Activated CD8-positive, alpha-beta memory T cell treated with anti-CD3 and anti-CD28 coated beads, Interleukin-2, amount 50 U/mL, for 24 hours (primary cell): ENCODE measurements at regions not wholly inside any gene's neighbourhood (a gene's known extent, or its start where the extent isn't known, plus 50 kb on each side); places are given as distances from the start of the nearest gene placed in this dataset.

Experiments used
- DNase-seq: peaks from one replicate; pipeline ENCODE4 v3.0.0-alpha.2; 2020; ENCODE audit errors: extremely low read depth

- DNase-seq: no peak
Measured at GRCh38 chr11:19595840-19596751, 116.5 kb upstream of the NAV2 start.

GRCh38 chr11:19595499-19595839 is 117.2 kb upstream of the NAV2 start:
- no peak for DNase-seq

GRCh38 chr11:19594326-19594725 is 118.3 kb upstream of the NAV2 start:
- no peak for DNase-seq

- DNase-seq: no peak
Measured at GRCh38 chr11:19592842-19593241, 119.8 kb upstream of the NAV2 start.

GRCh38 chr11:19589567-19590260 is 122.9 kb upstream of the NAV2 start:
- no peak for DNase-seq

GRCh38 chr11:19587979-19588378 is 124.7 kb upstream of the NAV2 start:
- no peak for DNase-seq

- no peak for DNase-seq
Measured at GRCh38 chr11:19580646-19581045, 132.0 kb upstream of the NAV2 start.

GRCh38 chr11:19579957-19580356 is 132.7 kb upstream of the NAV2 start:
- DNase-seq: no peak

GRCh38 chr11:19578871-19579270 is 133.8 kb upstream of the NAV2 start:
- DNase-seq: no peak

- DNase-seq: no peak
Measured at GRCh38 chr11:19577976-19578619, 134.5 kb upstream of the NAV2 start.

- no peak for DNase-seq
Measured at GRCh38 chr11:19577391-19577975, 135.2 kb upstream of the NAV2 start.

- DNase-seq: no peak
Measured at GRCh38 chr11:19576903-19577302, 135.7 kb upstream of the NAV2 start.

GRCh38 chr11:19576054-19576453 is 136.6 kb upstream of the NAV2 start:
- DNase-seq: no peak

- no peak for DNase-seq
Measured at GRCh38 chr11:19574916-19575315, 137.7 kb upstream of the NAV2 start.

GRCh38 chr11:19573666-19574065 is 139.0 kb upstream of the NAV2 start:
- DNase-seq: no peak

- DNase-seq: no peak
Measured at GRCh38 chr11:19571906-19572305, 140.7 kb upstream of the NAV2 start.

- DNase-seq: no peak
Measured at GRCh38 chr11:19570889-19571288, 141.7 kb upstream of the NAV2 start.

- DNase-seq: no peak
Measured at GRCh38 chr11:19567996-19568395, 144.6 kb upstream of the NAV2 start.

GRCh38 chr11:19566583-19567379 is 145.9 kb upstream of the NAV2 start:
- no peak for DNase-seq

GRCh38 chr11:19565639-19566038 is 147.0 kb upstream of the NAV2 start:
- DNase-seq: no peak

GRCh38 chr11:19562156-19562555 is 150.5 kb upstream of the NAV2 start:
- no peak for DNase-seq

- DNase-seq: no peak
Measured at GRCh38 chr11:19561011-19561410, 151.6 kb upstream of the NAV2 start.
